ENCODE measurements at regions not wholly inside any gene's neighbourhood (a gene's known extent, or its start where the extent isn't known, plus 50 kb on each side); places are given as distances from the start of the nearest gene placed in this dataset.
A peak's percentile ranks its signal among the peaks of the same experiment; 100 is the strongest.

DNA sequence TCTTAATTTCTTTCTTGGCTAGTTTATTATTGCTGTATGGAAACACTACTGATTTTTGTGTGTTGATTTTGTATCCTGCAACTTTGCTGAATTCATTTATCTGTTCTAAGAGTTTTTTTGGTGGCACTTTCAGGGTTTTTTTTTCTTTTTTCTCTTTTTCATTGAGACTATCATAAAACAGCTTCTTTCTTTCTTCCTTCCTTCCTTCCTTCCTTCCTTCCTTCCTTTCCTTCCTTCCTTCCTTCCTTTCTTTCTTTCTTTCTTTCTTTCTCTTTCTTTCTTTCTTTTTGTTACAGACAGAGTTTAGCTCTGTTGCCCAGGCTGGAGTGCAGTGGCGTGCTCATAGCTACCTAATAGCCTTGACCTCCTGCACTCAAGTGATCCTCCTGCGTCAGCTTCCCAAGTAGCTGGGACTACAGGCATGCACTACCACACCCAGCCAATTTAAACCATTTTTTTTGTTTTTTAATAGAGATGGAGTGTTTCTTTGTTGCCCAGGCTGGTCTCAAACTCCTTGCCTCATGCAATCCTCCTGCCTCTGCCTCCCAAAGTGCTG is 72.3 kb downstream of the ZNF503 start:
- Histone ChIP-seq H3K4me3 (ENCODE audit: low read depth, low read length) (no peak overlapping the region), H3K27ac (ENCODE audit: extremely low read depth, low read depth, low read length) (no peak overlapping the region), H3K4me1 (ENCODE audit: control insufficient read depth, insufficient read depth, low read length) (no peaks in the 10 kb centered on the region), H3K36me3 (ENCODE audit: control insufficient read depth in 2 of 2, insufficient read depth in 1 of 2, low read length in 2 of 2) (no peaks in the 10 kb centered on the region), H3K9me3 (ENCODE audit: control insufficient read depth, insufficient read depth, low read depth, low read length) (no peaks in the 10 kb centered on the region)
- CTCF ChIA-PET, result interaction anchor here (0.6 kb wide), 1 partner anchor 604 kb away, joined by 3 read pairs; no protein-coding TSS in a partner anchor
- peak; percentile 43; the same call in 1 of the 2 replicates for TF ChIP-seq ZNF366 (tag by site-specific recombination; conservative IDR thresholded peaks at IDR 0.05)
- TF ChIP-seq ZIC2 (tag by site-specific recombination; IDR thresholded peaks at IDR 0.05), result no peak
- POLR2A ChIA-PET, result no interaction called here

DNA sequence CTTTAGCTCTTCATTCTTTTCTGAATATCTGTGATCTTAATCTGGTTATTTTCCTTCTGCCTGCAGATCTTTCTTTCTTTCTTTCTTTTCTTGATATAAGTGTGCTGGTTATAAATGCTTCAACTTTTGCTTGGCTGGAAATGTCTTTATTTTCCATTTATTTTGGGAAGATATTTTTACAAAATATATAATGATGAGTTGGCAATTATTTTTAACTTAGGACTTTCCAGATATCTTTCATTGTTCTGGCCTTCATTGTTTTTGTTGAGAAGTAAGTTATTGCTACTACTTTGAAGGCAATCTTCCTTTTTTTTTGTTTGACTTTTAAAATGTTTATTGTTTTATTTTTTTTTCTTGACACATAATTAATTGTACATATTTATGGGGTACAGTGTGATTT is 75.3 kb downstream of the ZNF503 start:
- ChIA-PET CTCF (interaction anchor here (0.6 kb wide), 1 partner anchor 39 kb away, joined by 3 read pairs; no protein-coding TSS in a partner anchor), POLR2A (interaction anchor here (0.7 kb wide), 1 partner anchor 12 kb away, joined by 3 read pairs; no protein-coding TSS in a partner anchor)
- Histone ChIP-seq H3K4me1 (ENCODE audit: control insufficient read depth, insufficient read depth, low read length) (no peaks in the 10 kb centered on the region), H3K9me3 (ENCODE audit: control insufficient read depth, insufficient read depth, low read depth, low read length) (no peaks in the 10 kb centered on the region), H3K4me3 (ENCODE audit: low read depth, low read length) (no peak overlapping the region), H3K36me3 (ENCODE audit: control insufficient read depth in 2 of 2, insufficient read depth in 1 of 2, low read length in 2 of 2) (no peaks in the 10 kb centered on the region), H3K27ac (ENCODE audit: extremely low read depth, low read depth, low read length) (no peak overlapping the region)
- no peak for TF ChIP-seq ZNF521 (tag by site-specific recombination; IDR thresholded peaks at IDR 0.05)
- TF ChIP-seq GFI1B (tag by site-specific recombination; IDR thresholded peaks at IDR 0.05), result no peak
- TF ChIP-seq, protein P1, sequence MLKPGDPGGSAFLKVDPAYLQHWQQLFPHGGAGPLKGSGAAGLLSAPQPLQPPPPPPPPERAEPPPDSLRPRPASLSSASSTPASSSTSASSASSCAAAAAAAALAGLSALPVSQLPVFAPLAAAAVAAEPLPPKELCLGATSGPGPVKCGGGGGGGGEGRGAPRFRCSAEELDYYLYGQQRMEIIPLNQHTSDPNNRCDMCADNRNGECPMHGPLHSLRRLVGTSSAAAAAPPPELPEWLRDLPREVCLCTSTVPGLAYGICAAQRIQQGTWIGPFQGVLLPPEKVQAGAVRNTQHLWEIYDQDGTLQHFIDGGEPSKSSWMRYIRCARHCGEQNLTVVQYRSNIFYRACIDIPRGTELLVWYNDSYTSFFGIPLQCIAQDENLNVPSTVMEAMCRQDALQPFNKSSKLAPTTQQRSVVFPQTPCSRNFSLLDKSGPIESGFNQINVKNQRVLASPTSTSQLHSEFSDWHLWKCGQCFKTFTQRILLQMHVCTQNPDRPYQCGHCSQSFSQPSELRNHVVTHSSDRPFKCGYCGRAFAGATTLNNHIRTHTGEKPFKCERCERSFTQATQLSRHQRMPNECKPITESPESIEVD (tag by site-specific recombination; IDR thresholded peaks at IDR 0.05), result no peak
- TF ChIP-seq ZNF350 (tag by site-specific recombination; IDR thresholded peaks at IDR 0.05), result no peak
- no peak for TF ChIP-seq ZXDB (tag by site-specific recombination; IDR thresholded peaks at IDR 0.05)
- no peak for TF ChIP-seq GLI2 (tag by site-specific recombination; IDR thresholded peaks at IDR 0.05; ENCODE audit: borderline replicate concordance, low read depth)

DNA sequence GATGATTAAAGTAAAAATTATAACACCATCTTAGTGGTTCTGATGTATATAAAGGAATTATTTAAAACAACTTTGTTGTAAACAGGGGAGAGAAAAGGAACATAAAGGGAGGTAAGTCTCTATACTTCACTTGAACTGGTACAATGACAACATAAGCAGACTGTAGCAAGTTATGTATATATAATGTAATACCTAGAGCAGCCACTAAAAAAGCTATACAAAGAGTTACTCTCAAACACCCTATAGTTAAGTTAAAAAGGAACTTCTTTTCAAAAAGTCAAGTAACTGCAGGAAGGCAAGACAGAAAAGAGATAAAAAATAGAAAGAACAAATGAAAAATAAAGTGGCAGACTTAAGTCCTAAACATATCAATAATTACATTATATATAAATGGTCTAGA is 82.3 kb downstream of the ZNF503 start:
- ChIA-PET POLR2A (no interaction called here), CTCF (interaction anchor here (0.6 kb wide), 1 partner anchor 1238 kb away, joined by 3 read pairs; no protein-coding TSS in a partner anchor)
- Histone ChIP-seq H3K9me3 (ENCODE audit: control insufficient read depth, insufficient read depth, low read depth, low read length) (no peaks in the 10 kb centered on the region), H3K36me3 (ENCODE audit: control insufficient read depth in 2 of 2, insufficient read depth in 1 of 2, low read length in 2 of 2) (no peaks in the 10 kb centered on the region), H3K4me3 (ENCODE audit: low read depth, low read length) (no peak overlapping the region), H3K4me1 (ENCODE audit: control insufficient read depth, insufficient read depth, low read length) (no peaks in the 10 kb centered on the region), H3K27ac (ENCODE audit: extremely low read depth, low read depth, low read length) (no peak overlapping the region)
- no peak for TF ChIP-seq ZNF664 (tag by site-specific recombination; IDR thresholded peaks at IDR 0.05)
- TF ChIP-seq, protein P1 (tag by site-specific recombination; IDR thresholded peaks at IDR 0.05), result no peak
- TF ChIP-seq SETDB1 (IDR thresholded peaks at IDR 0.05; ENCODE audit: insufficient read length, low read length), result no peak
- TF ChIP-seq MEIS1 (CRISPR knock-in tag; IDR thresholded peaks at IDR 0.05; ENCODE audit: borderline replicate concordance), result no peak
- TF ChIP-seq ZBTB7A (tag by site-specific recombination; IDR thresholded peaks at IDR 0.05; ENCODE audit: low read depth), result no peak
- TF ChIP-seq KLF16 (tag by site-specific recombination; IDR thresholded peaks at IDR 0.05), result no peak
- no peak for TF ChIP-seq ZNF747 (tag by site-specific recombination; IDR thresholded peaks at IDR 0.05)
- TF ChIP-seq YY2 (tag by site-specific recombination; IDR thresholded peaks at IDR 0.05), result no peak

DNA sequence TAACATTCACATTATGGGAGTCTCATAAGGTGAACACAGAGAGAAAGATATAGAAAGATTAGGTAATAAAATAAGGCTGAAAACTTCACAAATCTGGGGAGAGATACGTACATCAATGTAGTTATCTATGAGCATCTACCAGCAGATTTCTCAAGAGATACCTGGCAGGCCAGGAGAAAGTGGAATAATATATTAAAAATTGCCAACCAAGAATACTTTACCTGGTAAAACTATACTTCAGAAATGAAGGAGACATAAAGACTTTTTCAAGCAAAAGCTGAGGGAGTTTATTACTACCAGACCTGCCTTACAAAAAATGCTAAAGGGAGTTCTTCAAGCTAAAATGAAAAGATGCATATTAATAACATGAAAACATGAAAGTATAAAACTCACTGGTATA is 78.8 kb upstream of the COMTD1 start:
- Histone ChIP-seq H3K36me3 (ENCODE audit: control insufficient read depth in 2 of 2, insufficient read depth in 1 of 2, low read length in 2 of 2) (no peaks in the 10 kb centered on the region), H3K9me3 (ENCODE audit: control insufficient read depth, insufficient read depth, low read depth, low read length) (no peaks in the 10 kb centered on the region), H3K4me1 (ENCODE audit: control insufficient read depth, insufficient read depth, low read length) (no peaks in the 10 kb centered on the region), H3K4me3 (ENCODE audit: low read depth, low read length) (no peak overlapping the region), H3K27ac (ENCODE audit: extremely low read depth, low read depth, low read length) (no peak overlapping the region)
- ChIA-PET CTCF (interaction anchor here (0.5 kb wide), 1 partner anchor 56 kb away, joined by 3 read pairs; no protein-coding TSS in a partner anchor), POLR2A (no interaction called here)
- TF ChIP-seq INSM2 (tag by site-specific recombination; IDR thresholded peaks at IDR 0.05) (no peak), ZBTB48 (tag by site-specific recombination; IDR thresholded peaks at IDR 0.05) (no peak), ZNF341 (tag by site-specific recombination; IDR thresholded peaks at IDR 0.05; ENCODE audit: low read depth) (no peak), TRIM28 (IDR thresholded peaks at IDR 0.05; ENCODE audit: borderline replicate concordance, low read length) (peak; percentile 46; the same call in 1 of the 2 replicates), ZNF175 (tag by site-specific recombination; IDR thresholded peaks at IDR 0.05) (no peak), ZNF626 (tag by site-specific recombination; IDR thresholded peaks at IDR 0.05) (0 out of 2 replicates have a peak, but pooled peaks have one; percentile 50), SETDB1 (IDR thresholded peaks at IDR 0.05; ENCODE audit: insufficient read length, low read length) (peak; percentile 96), ELK4 (IDR thresholded peaks at IDR 0.05; ENCODE audit: borderline replicate concordance, low read depth, low read length) (no peak), ZNF335 (tag by site-specific recombination; conservative IDR thresholded peaks at IDR 0.05) (no peak)

All from HEK293 (cell line).